DOHH2 (cell line): ENCODE measurements at regions not wholly inside any gene's neighbourhood (a gene's known extent, or its start where the extent isn't known, plus 50 kb on each side); places are given as distances from the start of the nearest gene placed in this dataset.

Experiments
- H3F3A ChIP-seq: fragments of 200-600 bp; sonication (generic), shearing (Covaris generic); 2 replicates; pipeline ENCODE4 v1.6.0; 2016; ENCODE audit warnings: antibody characterized with exemption, mild to moderate bottlenecking; ENCODE audit not compliant: control insufficient read depth, insufficient read depth
- H3K27ac ChIP-seq: fragments of 200-600 bp; sonication (generic); 2 replicates; pipeline ENCODE4 v1.5.1; 2014; ENCODE audit warnings: low read depth, mild to moderate bottlenecking, low read length, moderate library complexity
- H3K27me3 ChIP-seq: fragments of 200-600 bp; sonication (generic); 2 replicates; pipeline ENCODE4 v1.6.1; 2014; ENCODE audit warnings: mild to moderate bottlenecking, low read length, mixed read lengths; ENCODE audit not compliant: control insufficient read depth
- H3K36me3 ChIP-seq: fragments of 200-600 bp; sonication (generic); 2 replicates; pipeline ENCODE4 v1.6.1; 2014; ENCODE audit warnings: mild to moderate bottlenecking, low read length, moderate library complexity, mixed read lengths; ENCODE audit not compliant: control insufficient read depth
- H3K4me1 ChIP-seq: fragments of 200-600 bp; sonication (generic); 2 replicates; pipeline ENCODE4 v1.6.1; 2014; ENCODE audit warnings: mild to moderate bottlenecking, low read length, mixed read lengths; ENCODE audit not compliant: control insufficient read depth
- H3K4me2 ChIP-seq: fragments of 200-600 bp; sonication (generic); 2 replicates; pipeline ENCODE4 v1.6.0; 2014; ENCODE audit warnings: mild to moderate bottlenecking, low read length, moderate library complexity
- H3K4me3 ChIP-seq: fragments of 200-600 bp; sonication (generic); 2 replicates; pipeline ENCODE4 v1.5.1; 2014; ENCODE audit warnings: mild to moderate bottlenecking, low read length, mixed read lengths
- H3K79me2 ChIP-seq: fragments of 200-600 bp; sonication (generic); 2 replicates; pipeline ENCODE4 v1.6.1; 2014; ENCODE audit warnings: mild to moderate bottlenecking, low read length, mixed read lengths; ENCODE audit not compliant: control insufficient read depth
- H3K9me2 ChIP-seq: fragments of 200-600 bp; sonication (generic); replicated peaks from 2 replicates; pipeline ENCODE4 v1.6.1; 2014; ENCODE audit warnings: mild to moderate bottlenecking, low read length, mixed read lengths; ENCODE audit not compliant: control insufficient read depth
- H3K9me3 ChIP-seq: fragments of 200-600 bp; sonication (generic); 2 replicates; pipeline ENCODE4 v1.6.1; 2014; ENCODE audit warnings: antibody characterized with exemption, low read length, mixed read lengths; ENCODE audit not compliant: control insufficient read depth, insufficient read depth
- H4K20me1 ChIP-seq: fragments of 200-600 bp; sonication (generic); 2 replicates; pipeline ENCODE4 v1.6.0; 2014; ENCODE audit warnings: low read depth, mild to moderate bottlenecking, antibody characterized with exemption, low read length, moderate library complexity; ENCODE audit not compliant: control insufficient read depth, insufficient read depth
- EZH2phosphoT487 ChIP-seq: fragments of 200-600 bp; sonication (generic); IDR thresholded peaks from 2 replicates; pipeline ENCODE4 v1.6.1; 2017; ENCODE audit warnings: borderline replicate concordance, mild to moderate bottlenecking, antibody characterized with exemption, low read length, moderate library complexity, mixed read lengths
- TF ChIP-seq, protein P1 (sequence below): fragments of 200-600 bp; sonication (generic); IDR thresholded peaks from one replicate; pipeline ENCODE4 v1.5.1; 2014; ENCODE audit warnings: antibody characterized with exemption, mild to moderate bottlenecking, low read depth, low read length; ENCODE audit not compliant: poor library complexity, severe bottlenecking

GRCh38 chr9:117782931-117783788 is 79.0 kb downstream of the TLR4 start:
- no peak overlapping the region for H3K4me2 ChIP-seq
- TF ChIP-seq, protein P1, sequence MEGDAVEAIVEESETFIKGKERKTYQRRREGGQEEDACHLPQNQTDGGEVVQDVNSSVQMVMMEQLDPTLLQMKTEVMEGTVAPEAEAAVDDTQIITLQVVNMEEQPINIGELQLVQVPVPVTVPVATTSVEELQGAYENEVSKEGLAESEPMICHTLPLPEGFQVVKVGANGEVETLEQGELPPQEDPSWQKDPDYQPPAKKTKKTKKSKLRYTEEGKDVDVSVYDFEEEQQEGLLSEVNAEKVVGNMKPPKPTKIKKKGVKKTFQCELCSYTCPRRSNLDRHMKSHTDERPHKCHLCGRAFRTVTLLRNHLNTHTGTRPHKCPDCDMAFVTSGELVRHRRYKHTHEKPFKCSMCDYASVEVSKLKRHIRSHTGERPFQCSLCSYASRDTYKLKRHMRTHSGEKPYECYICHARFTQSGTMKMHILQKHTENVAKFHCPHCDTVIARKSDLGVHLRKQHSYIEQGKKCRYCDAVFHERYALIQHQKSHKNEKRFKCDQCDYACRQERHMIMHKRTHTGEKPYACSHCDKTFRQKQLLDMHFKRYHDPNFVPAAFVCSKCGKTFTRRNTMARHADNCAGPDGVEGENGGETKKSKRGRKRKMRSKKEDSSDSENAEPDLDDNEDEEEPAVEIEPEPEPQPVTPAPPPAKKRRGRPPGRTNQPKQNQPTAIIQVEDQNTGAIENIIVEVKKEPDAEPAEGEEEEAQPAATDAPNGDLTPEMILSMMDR, result peak; percentile 57
- no peak for TF ChIP-seq EZH2phosphoT487
- H3K4me3 ChIP-seq, result no peak overlapping the region

DNA sequence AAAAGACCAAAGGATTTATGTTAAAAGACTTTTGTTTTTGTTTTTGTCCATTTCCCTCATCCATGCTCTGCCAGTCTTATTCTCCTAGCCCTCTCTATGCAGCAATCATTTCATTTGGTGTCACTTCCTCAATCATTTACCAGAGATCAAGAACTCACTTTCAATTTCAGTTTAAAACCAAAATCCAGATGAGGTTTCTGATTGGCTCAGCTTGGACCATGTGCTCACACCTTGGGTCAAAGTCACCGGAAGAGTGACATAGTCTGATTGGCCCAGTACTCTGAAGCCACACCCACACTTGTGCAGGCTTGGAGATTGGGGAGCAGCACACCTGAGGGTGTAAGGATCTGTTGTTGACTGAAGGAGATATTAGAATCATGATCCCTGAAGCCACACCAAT is 79.6 kb downstream of the TLR4 start:
- no peak overlapping the region for H3K27ac ChIP-seq
- H3F3A ChIP-seq, result no peaks in the 10 kb centered on the region
- H3K79me2 ChIP-seq, result no peaks in the 10 kb centered on the region
- H3K27me3 ChIP-seq, result 0 out of 2 replicates have a peak, but pooled peaks cover 2% of the 10 kb centered on the region
- TF ChIP-seq, protein P1, result no peak
- no peak for TF ChIP-seq EZH2phosphoT487
- H3K36me3 ChIP-seq, result no peaks in the 10 kb centered on the region
- no peaks in the 10 kb centered on the region for H4K20me1 ChIP-seq
- no peak overlapping the region for H3K4me3 ChIP-seq
- no peak overlapping the region for H3K4me2 ChIP-seq
- no peaks in the 10 kb centered on the region for H3K4me1 ChIP-seq
- H3K9me3 ChIP-seq, result no peaks in the 10 kb centered on the region
- no peaks in the 10 kb centered on the region for H3K9me2 ChIP-seq

More at GRCh38 chr9:117782931-117783788, 79.0 kb downstream of the TLR4 start:
- Histone ChIP-seq H3K9me2 (no peaks in the 10 kb centered on the region), H3F3A (no peaks in the 10 kb centered on the region), H3K27me3 (0 out of 2 replicates have a peak, but pooled peaks cover 2% of the 10 kb centered on the region), H3K36me3 (no peaks in the 10 kb centered on the region), H3K4me1 (no peaks in the 10 kb centered on the region), H3K79me2 (no peaks in the 10 kb centered on the region), H3K27ac (no peak overlapping the region), H3K9me3 (no peaks in the 10 kb centered on the region), H4K20me1 (no peaks in the 10 kb centered on the region)

DNA sequence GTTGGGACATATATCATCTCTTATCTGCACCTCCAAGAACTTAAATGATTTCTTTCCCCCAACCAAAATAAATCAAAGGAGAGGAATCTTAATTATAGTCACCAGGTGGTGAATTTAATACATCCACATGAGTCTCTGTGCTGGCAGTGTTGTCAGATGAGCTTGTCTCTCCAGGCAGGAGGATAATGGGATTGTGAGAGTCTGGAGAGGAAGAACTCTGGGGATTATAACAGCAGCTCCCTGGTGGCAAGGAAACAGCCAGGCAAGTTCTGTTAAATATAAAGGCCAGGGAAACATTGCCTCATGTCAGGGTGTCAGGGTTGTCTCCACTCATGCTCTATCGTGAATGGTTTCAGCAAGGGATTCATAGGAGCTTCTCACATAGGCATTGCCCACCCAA is 80.8 kb downstream of the TLR4 start:
- Histone ChIP-seq H3K27ac (no peak overlapping the region), H3K9me3 (no peaks in the 10 kb centered on the region), H3K36me3 (no peaks in the 10 kb centered on the region), H3K4me1 (no peaks in the 10 kb centered on the region), H3F3A (no peaks in the 10 kb centered on the region), H3K4me2 (no peak overlapping the region), H3K27me3 (0 out of 2 replicates have a peak, but pooled peaks cover 2% of the 10 kb centered on the region), H4K20me1 (no peaks in the 10 kb centered on the region), H3K4me3 (no peak overlapping the region), H3K79me2 (no peaks in the 10 kb centered on the region), H3K9me2 (no peaks in the 10 kb centered on the region)
- no peak for TF ChIP-seq EZH2phosphoT487
- TF ChIP-seq, protein P1, result no peak
